ENCODE measurements at regions not wholly inside any gene's neighbourhood (a gene's known extent, or its start where the extent isn't known, plus 50 kb on each side); places are given as distances from the start of the nearest gene placed in this dataset.

DNA sequence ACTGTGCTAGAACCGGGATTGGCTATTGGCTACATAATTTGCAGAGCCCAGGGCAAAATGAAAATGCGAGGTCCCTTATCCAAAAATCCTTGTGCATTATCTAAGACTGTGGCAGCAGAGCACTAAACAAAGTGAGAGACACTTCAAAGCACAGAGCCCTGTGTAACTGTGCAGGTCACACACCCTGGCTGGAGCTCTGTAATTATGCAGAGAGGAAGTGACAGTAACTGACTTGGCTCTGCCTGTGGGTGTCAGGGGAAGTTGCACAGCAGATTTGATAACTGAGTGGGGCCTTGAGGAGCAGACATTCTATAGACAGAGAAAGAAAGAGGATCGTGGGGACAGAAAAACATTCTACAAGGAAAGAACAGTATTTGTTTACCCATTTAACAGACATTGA, 173.5 kb upstream of the FMR1 start:
- Histone ChIP-seq H3K4me1 (no peaks in the 10 kb centered on the region), H3K27me3 (no peaks in the 10 kb centered on the region), H3K9me3 (no peaks in the 10 kb centered on the region), H3K27ac (no peak overlapping the region), H3K36me3 (replicated peaks in 1 of 2; ENCODE audit: insufficient read depth in 1 of 2, low read depth in 2 of 2) (no peaks in the 10 kb centered on the region), H3K4me3 (no peak overlapping the region)
- TF ChIP-seq, protein P1, sequence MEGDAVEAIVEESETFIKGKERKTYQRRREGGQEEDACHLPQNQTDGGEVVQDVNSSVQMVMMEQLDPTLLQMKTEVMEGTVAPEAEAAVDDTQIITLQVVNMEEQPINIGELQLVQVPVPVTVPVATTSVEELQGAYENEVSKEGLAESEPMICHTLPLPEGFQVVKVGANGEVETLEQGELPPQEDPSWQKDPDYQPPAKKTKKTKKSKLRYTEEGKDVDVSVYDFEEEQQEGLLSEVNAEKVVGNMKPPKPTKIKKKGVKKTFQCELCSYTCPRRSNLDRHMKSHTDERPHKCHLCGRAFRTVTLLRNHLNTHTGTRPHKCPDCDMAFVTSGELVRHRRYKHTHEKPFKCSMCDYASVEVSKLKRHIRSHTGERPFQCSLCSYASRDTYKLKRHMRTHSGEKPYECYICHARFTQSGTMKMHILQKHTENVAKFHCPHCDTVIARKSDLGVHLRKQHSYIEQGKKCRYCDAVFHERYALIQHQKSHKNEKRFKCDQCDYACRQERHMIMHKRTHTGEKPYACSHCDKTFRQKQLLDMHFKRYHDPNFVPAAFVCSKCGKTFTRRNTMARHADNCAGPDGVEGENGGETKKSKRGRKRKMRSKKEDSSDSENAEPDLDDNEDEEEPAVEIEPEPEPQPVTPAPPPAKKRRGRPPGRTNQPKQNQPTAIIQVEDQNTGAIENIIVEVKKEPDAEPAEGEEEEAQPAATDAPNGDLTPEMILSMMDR (IDR thresholded peaks at IDR 0.05) = no peak
- no peak for TF ChIP-seq POLR2A (IDR thresholded peaks at IDR 0.05)
- DNase-seq (no peak), ATAC-seq (no peak)
- 71 to 75% methylated on average over 3 of the region's 3 CpGs for WGBS, 2 donors
- intact Hi-C loops (cut with DNase I) = no loop called here

DNA sequence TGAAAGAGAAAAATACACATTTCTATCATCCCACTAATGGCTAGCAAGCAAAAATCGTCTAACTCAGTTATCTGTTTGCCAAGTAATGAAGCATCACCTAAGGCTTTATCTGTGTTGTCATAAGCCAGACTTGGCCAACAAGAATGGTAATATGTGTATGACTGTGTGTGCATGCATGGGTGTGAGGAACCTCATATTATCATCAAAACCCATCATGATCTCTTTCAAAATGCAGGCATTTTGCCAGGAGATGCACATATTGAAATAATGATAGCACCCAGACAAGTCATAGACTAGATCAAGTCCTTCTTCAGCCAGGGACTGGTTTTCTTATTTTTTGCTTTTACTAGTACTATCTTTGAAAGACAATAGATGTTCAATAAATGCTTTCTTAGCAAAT, 172.5 kb upstream of the FMR1 start:
- no peak overlapping the region for H3K27ac ChIP-seq
- no peaks in the 10 kb centered on the region for H3K27me3 ChIP-seq
- H3K36me3 ChIP-seq (replicated peaks in 1 of 2; ENCODE audit: insufficient read depth in 1 of 2, low read depth in 2 of 2) = no peaks in the 10 kb centered on the region
- no peak for TF ChIP-seq POLR2A (IDR thresholded peaks at IDR 0.05)
- TF ChIP-seq, protein P1 (IDR thresholded peaks at IDR 0.05) = no peak
- no peak overlapping the region for H3K4me3 ChIP-seq
- no peak for ATAC-seq
- H3K9me3 ChIP-seq = no peaks in the 10 kb centered on the region
- WGBS, 2 donors = 14 to 35% methylated on average over 1 of the region's 1 CpG
- DNase-seq = no peak
- H3K4me1 ChIP-seq = no peaks in the 10 kb centered on the region
- intact Hi-C loops (cut with DNase I) = no loop called here

DNA sequence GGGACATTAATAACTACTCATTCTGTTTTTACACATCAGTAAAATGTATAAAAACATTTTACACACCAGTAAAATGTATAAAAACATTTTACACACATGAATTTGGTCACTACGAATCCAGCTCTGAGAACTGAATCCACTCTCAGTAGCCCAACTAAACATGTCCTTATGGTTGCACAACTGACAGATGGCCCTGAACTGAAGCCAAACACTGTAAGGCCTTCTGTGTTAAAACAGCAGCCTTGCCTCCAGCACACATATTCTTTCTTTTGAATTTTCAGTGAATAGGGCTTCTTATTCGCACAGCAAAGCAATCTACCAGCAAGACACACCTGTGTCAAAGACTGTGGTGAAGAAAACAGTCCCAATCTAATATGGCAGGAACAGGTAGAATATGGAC, 169.9 kb upstream of the FMR1 start:
- intact Hi-C loops (cut with DNase I) = no loop called here

DNA sequence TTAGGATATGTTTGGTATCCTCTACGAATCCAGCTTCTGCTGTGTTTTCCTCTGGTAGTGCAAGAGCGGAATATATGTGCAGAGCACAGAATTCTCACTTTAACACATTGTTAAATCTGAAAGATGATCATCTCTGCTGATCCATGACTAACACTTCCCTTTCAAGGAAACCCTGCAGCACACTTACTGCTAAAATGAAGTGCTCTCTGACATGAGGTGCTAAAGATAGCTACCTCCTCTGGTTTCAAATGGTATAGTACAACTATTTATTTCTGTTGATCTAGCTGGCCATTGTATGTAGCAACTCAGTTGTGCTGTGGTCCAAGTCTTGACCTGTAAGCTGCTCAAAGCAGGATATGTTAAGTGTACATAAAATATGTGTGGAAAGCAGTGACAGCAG, 162.4 kb upstream of the FMR1 start:
- 65 to 75% methylated on average over 2 of the region's 2 CpGs for WGBS, 2 donors
- H3K4me3 ChIP-seq = no peak overlapping the region
- H3K27ac ChIP-seq = no peak overlapping the region
- H3K27me3 ChIP-seq = no peaks in the 10 kb centered on the region
- ATAC-seq (no peak), DNase-seq (no peak)
- no peaks in the 10 kb centered on the region for H3K36me3 ChIP-seq (replicated peaks in 1 of 2; ENCODE audit: insufficient read depth in 1 of 2, low read depth in 2 of 2)
- TF ChIP-seq, protein P1 (IDR thresholded peaks at IDR 0.05) = no peak
- TF ChIP-seq POLR2A (IDR thresholded peaks at IDR 0.05) = no peak
- no peaks in the 10 kb centered on the region for H3K4me1 ChIP-seq
- intact Hi-C loops (cut with DNase I) = no loop called here
- H3K9me3 ChIP-seq = no peaks in the 10 kb centered on the region

More for the DNA sequence above, 169.9 kb upstream of the FMR1 start:
- 49 to 58% methylated on average over 2 of the region's 2 CpGs for WGBS, 2 donors
- no peak for ATAC-seq
- Histone ChIP-seq H3K27me3 (no peaks in the 10 kb centered on the region), H3K36me3 (replicated peaks in 1 of 2; ENCODE audit: insufficient read depth in 1 of 2, low read depth in 2 of 2) (no peaks in the 10 kb centered on the region), H3K9me3 (no peaks in the 10 kb centered on the region), H3K4me3 (no peak overlapping the region), H3K4me1 (no peaks in the 10 kb centered on the region), H3K27ac (no peak overlapping the region)
- DNase-seq = no peak
- TF ChIP-seq, protein P1 (IDR thresholded peaks at IDR 0.05) = no peak
- TF ChIP-seq POLR2A (IDR thresholded peaks at IDR 0.05) = no peak

DNA sequence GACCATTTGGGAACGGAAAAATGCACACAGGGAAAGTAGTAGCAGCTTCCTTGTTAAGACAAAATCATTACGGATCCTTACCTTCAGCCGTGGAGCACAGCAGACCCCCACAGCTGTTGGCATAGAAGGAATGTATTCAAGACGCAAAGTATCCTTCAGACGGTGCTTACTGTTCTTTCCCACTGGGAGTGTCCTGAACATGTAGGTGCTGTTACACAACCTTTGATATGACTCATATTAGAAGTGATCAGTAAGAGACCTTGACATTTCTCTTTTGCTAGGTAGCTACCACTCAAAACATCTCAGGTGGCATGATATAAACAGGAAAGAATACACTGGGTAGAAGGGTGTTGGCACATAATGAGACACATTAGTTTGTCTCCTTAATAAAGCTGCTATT, 154.0 kb upstream of the FMR1 start:
- intact Hi-C loops (cut with DNase I) = no loop called here
- no peaks in the 10 kb centered on the region for H3K36me3 ChIP-seq (replicated peaks in 1 of 2; ENCODE audit: insufficient read depth in 1 of 2, low read depth in 2 of 2)
- DNase-seq = no peak
- H3K27me3 ChIP-seq = no peaks in the 10 kb centered on the region
- TF ChIP-seq POLR2A (IDR thresholded peaks at IDR 0.05) = no peak
- TF ChIP-seq, protein P1 (IDR thresholded peaks at IDR 0.05) = no peak
- 51 to 79% methylated on average over 5 of the region's 5 CpGs for WGBS, 2 donors
- no peak overlapping the region for H3K27ac ChIP-seq
- no peak overlapping the region for H3K4me3 ChIP-seq
- H3K4me1 ChIP-seq = no peaks in the 10 kb centered on the region
- no peaks in the 10 kb centered on the region for H3K9me3 ChIP-seq
- no peak for ATAC-seq
